PC-9 (cell line): ENCODE measurements at regions not wholly inside any gene's neighbourhood (a gene's known extent, or its start where the extent isn't known, plus 50 kb on each side); places are given as distances from the start of the nearest gene placed in this dataset.

Experiments used
- EZH2 ChIP-seq: fragments of 200-600 bp; sonication (generic); IDR thresholded peaks from 2 replicates; pipeline ENCODE4 v1.8.0; 2017; ENCODE audit warnings: antibody characterized with exemption, low read depth
- TF ChIP-seq, protein P1 (sequence below): fragments of 200-600 bp; sonication (generic); conservative IDR thresholded peaks from 2 replicates; pipeline ENCODE4 v1.6.1; 2017; ENCODE audit warnings: mixed run types, antibody characterized with exemption, mild to moderate bottlenecking, moderate library complexity

DNA sequence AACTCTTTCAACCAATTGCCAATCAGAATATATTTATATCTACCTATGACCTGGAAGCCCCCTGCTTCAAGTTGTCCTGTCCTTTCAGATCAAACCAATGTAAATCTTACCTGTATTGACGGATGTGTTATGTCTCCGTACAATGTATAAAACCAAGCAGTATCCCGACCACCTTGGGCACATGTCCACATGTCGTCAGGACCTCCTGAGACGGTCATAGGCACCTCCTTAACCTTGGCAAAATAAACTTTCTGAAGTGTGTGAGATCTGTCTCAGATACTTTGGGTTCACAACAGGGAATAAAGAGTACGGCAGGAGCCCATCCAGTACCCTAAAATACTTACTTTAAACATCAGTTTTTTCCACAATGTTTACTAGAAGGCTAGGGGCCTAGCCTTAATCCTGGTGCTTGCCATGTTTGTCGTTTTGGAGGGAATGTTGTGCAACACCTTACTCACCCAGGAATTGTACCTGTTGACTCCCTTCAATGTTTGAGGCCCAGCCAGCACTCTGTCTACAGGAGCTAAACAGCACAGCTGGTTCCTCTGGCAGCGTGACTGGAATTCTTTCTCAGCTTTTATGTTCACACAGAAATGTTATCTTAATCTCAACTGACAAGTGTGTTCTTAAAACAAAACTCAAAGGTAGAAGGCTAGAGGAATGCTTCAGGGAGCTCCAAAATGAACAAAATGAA lies 90.8 kb upstream of the USP25 start:
- TF ChIP-seq, protein P1, sequence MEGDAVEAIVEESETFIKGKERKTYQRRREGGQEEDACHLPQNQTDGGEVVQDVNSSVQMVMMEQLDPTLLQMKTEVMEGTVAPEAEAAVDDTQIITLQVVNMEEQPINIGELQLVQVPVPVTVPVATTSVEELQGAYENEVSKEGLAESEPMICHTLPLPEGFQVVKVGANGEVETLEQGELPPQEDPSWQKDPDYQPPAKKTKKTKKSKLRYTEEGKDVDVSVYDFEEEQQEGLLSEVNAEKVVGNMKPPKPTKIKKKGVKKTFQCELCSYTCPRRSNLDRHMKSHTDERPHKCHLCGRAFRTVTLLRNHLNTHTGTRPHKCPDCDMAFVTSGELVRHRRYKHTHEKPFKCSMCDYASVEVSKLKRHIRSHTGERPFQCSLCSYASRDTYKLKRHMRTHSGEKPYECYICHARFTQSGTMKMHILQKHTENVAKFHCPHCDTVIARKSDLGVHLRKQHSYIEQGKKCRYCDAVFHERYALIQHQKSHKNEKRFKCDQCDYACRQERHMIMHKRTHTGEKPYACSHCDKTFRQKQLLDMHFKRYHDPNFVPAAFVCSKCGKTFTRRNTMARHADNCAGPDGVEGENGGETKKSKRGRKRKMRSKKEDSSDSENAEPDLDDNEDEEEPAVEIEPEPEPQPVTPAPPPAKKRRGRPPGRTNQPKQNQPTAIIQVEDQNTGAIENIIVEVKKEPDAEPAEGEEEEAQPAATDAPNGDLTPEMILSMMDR, result no peak
- TF ChIP-seq EZH2, result no peak
